Lung microvascular endothelial cell (primary cell): ENCODE measurements at regions not wholly inside any gene's neighbourhood (a gene's known extent, or its start where the extent isn't known, plus 50 kb on each side); places are given as distances from the start of the nearest gene placed in this dataset.
A peak's percentile ranks its signal among the peaks of the same experiment; 100 is the strongest.
"Not testable (repeated sequence)": the region's sequence is repeated elsewhere in the genome, so short reads cannot be mapped to it uniquely, and the experiment has no call there.

Experiments
- DNase-seq, 2 donors: peaks; one replicate each; pipeline versions ENCODE4 v3.0.0 to v3.0.0-alpha.2; 2010; ENCODE audit warnings: low read depth in 2 of 2

- DNase-seq = peak in 1 of 2 donors; percentile 59
These were observed 85.6 kb upstream of the SSTR4 start for GRCh38 chr20:22949331-22950109.

GRCh38 chr20:22951966-22952365 is 83.1 kb upstream of the SSTR4 start:
- DNase-seq = no peak

DNA sequence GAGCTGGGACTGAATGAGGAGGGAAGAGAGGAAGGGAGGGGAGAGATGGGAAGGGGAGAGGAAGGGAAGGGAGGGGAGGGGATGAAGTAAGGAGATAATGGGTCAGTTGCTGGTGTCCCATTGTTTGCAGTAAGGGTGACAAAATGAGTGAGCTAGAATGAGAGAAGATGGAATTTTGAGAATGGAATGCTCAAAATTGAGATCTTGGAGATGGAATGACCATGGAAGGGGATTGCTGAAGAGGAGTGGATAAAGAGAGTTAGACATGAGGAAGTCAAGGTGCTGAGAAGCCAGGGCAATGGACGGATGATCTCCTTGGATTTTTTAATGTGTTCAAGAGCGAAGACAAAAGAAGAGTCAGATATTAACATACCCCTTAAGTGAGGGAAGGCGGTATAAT is 80.5 kb upstream of the SSTR4 start:
- no peak for DNase-seq

GRCh38 chr20:22958390-22958789 is 76.7 kb upstream of the SSTR4 start:
- no peak for DNase-seq

DNA sequence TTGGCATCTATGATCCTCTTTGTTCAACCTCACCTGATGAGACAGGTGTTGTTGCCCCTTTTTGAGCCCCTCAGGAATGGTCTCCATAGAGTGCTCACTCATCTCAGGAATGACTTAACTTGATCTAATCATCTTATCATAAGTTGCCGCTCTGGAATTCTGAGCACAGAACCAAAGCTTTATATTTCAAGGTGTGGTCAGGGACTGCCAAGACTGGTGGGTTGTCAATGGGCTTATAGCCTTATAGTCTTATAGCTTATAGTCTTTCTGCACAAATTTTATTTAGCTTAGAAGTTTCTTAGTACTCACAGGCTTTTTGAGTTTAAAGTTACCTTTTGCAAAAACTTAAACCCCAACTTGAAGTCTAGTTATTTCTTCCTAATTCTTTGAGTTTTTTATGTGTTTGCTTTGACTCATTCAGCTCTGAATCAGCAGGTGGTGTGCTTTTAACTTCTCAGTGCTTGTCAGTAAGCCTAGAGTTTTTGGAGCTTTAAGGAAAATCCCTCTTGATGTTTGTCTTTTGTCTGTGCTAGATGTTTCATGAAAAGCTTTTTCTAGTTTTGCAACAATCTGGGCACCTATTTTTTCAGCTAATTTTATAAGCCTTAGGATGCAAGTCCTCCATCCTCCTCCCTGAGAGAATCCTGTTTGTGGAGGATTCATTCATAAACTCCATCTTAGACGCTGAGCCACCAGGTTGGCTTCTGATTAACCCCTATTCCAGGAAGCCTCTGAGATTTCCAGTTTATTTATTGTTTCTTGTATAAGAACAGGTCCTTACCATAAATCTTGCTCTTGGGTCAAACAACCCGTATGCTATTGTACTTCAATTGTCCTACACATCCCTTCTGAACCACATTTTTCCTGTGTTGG is 72.3 kb upstream of the SSTR4 start:
- no peak for DNase-seq

- DNase-seq = no peak
These were observed 71.5 kb upstream of the SSTR4 start for GRCh38 chr20:22963581-22963980.

GRCh38 chr20:22966787-22967464 is 68.2 kb upstream of the SSTR4 start:
- DNase-seq = no peak

- DNase-seq = not testable (repeated sequence)
These were observed 67.4 kb upstream of the SSTR4 start for GRCh38 chr20:22967706-22968105.

- not testable (repeated sequence) for DNase-seq
These were observed 66.1 kb upstream of the SSTR4 start for GRCh38 chr20:22969031-22969430.

GRCh38 chr20:22971077-22971476 is 64.0 kb upstream of the SSTR4 start:
- DNase-seq = not testable (repeated sequence)

GRCh38 chr20:22974354-22974753 is 60.8 kb upstream of the SSTR4 start:
- DNase-seq = peak; percentile 54 to 57

DNA sequence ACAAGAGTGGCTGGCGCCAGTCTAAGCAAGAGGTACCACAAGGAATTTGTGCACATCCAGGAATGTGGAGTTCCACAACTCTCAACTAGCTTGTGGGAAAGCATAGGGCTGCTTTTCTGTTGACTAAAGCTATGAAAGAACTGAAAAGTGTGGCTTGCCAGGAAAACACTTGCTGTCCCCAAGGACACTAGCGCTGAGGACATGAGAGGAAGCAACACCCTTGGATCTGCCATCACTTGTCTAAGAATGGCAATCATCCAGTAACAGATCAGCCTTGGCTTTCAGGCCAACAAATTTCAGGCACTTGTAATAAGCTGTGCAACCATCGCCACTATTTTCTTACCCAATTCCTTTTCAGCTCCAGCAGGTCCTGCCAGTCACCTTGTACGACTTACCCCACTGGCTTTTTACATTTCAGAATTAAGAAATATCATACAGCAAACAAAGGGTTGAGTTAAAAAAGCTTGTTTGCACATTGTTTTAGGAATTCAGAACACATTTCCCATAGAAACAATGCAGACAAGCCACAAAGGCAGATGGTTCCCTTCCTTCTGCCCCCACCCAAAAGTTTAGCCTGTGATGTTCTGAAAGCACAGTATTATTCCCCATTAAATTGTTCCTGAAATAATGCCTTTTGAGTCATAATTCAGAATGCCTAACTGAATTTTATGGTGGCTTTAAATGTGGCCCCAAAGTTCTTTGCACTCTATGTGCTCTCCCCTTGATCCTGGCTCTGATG is 57.9 kb upstream of the SSTR4 start:
- DNase-seq = no peak

DNA sequence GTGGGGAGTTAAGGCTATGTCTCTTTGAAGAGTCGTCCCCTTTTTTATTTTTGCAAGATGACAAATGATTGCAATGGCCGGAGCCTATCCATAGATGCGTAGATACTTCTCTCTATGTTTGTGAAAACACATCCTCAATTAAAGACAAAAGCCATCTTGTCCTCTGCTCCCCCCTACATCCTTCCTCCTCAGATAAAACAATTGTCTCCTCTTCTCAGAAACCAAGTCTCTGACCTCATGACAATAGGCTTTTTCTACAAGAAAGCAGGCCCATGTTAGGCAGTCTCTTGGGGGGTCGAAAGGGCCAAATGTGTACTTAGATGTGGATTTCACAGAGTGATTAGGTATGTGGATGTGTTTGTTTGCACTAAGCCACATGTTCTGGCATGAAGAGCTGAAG is 51.1 kb upstream of the SSTR4 start:
- DNase-seq = no peak

GRCh38 chr20:22984606-22985005 is 50.5 kb upstream of the SSTR4 start:
- DNase-seq = peak in 1 of 2 donors; percentile 47

GRCh38 chr20:22985239-22985778 is 49.8 kb upstream of the SSTR4 start:
- DNase-seq = no peak
